Heart right ventricle (tissue), 16 donors: ENCODE measurements at regions not wholly inside any gene's neighbourhood (a gene's known extent, or its start where the extent isn't known, plus 50 kb on each side); places are given as distances from the start of the nearest gene placed in this dataset.

Source experiments
- ATAC-seq, 8 donors: fragments of 200-7000 bp; cut with Tn5 transposase; one replicate each; pipeline ENCODE4 v1.9.1; 2020; ENCODE audit warnings: mild to moderate bottlenecking in 8 of 8, moderate library complexity in 8 of 8, moderate number of reproducible peaks in 1 of 8
- DNase-seq, 2 donors: peaks; one replicate each; pipeline ENCODE4 v3.0.0-alpha.2; 2020
- H3K27ac ChIP-seq, 10 donors: fragments of 200-600 bp; sonication (generic) in 2 of 10; one replicate each; pipeline versions ENCODE4 v1.5.0 to v1.8.0; 2020 to 2022; ENCODE audit warnings: mild to moderate bottlenecking in 3 of 10
- H3K27me3 ChIP-seq, 7 donors: fragments of 200-600 bp; one replicate each; pipeline ENCODE4 v1.8.0; 2021 to 2022; ENCODE audit warnings: mild to moderate bottlenecking in 2 of 7
- H3K36me3 ChIP-seq, 9 donors: fragments of 200-600 bp; sonication (generic) in 1 of 9; one replicate each; pipeline versions ENCODE4 v1.5.0 to v1.8.0; 2020 to 2022; ENCODE audit warnings: mild to moderate bottlenecking in 2 of 9
- H3K4me1 ChIP-seq, 9 donors: fragments of 200-600 bp; sonication (generic) in 1 of 9; one replicate each; pipeline versions ENCODE4 v1.5.0 to v1.8.0; 2020 to 2022; ENCODE audit warnings: mild to moderate bottlenecking in 4 of 9
- H3K4me3 ChIP-seq, 10 donors: fragments of 200-600 bp; sonication (generic) in 2 of 10; one replicate each; pipeline versions ENCODE4 v1.5.0 to v1.8.0; 2020 to 2022; ENCODE audit warnings: mild to moderate bottlenecking in 7 of 10, moderate library complexity in 2 of 10
- H3K9me3 ChIP-seq, 11 donors: fragments of 200-600 bp in 10 of 11; sonication (generic) in 2 of 11; one replicate each; pipeline versions ENCODE4 v1.5.0 to v1.8.0; 2013 to 2022; ENCODE audit warnings: mild to moderate bottlenecking in 2 of 11, control low read depth in 1 of 11, moderate library complexity in 1 of 11
- whole genome bisulfite sequencing, 2 donors: extraction: QIAGEN DNeasy Blood & Tissue Kit; methylation state at CpG; one replicate each; pipeline ENCODE4 v1.1.7; 2013; ENCODE audit warnings: inconsistent platforms in 1 of 2; 5-methylcytosine and 5-hydroxymethylcytosine counted together
- intact Hi-C, 10 donors: fragments of 100-400 bp; cut with DNase I; formaldehyde crosslinking; loops; one replicate each; pipeline versions ENCODE4 v1.11.1 to v1.14.2; 2022
- TF ChIP-seq, protein P1 (sequence below), 9 donors: fragments of 200-600 bp; sonication (generic) in 2 of 9; IDR thresholded peaks; one replicate each; pipeline versions ENCODE4 v1.5.0 to v1.8.0; 2021 to 2022; ENCODE audit warnings: antibody characterized with exemption in 9 of 9, mild to moderate bottlenecking in 5 of 9, moderate library complexity in 1 of 9
- donor health status: Arrhythmogenic right ventricular cardiomyopathy.
- donor health status: ischemic (EF 13 %, LVEDD 7.1; RV severe dilation, severe dysfunction).
- donor health status: healthy with polysubstance abuse.
- donor health status: DM: no; HTN: yes; CAD: no.
- donor health status: DM: no; HTN: no; CAD: no.
- donor health status: ischemic (EF 25% LVEDD 6.9; RV normal size, moderate dysfunction).
- donor health status: ischemic (EF 25% LVEDD 5.7; RV mildly dilated, moderate dysfunction).
- donor health status: healthy.
- donor health status: DM: yes; HTN: yes; CAD: no.
- donor health status: Ischemic cardiomyopathy.
- donor health status: ischemic (EF 35%, LVEDD 5.7; RV mildly dilated, moderate dysfunction).
- donor health status: nonischemic (EF 11% LVEDD 7.7; RV severe dilation, severe dysfunction).
- donor health status: DM: yes; HTN: yes; CAD: no.
- donor health status: PGD.
- donor health status: ischemic (EF 29% LVEDD 5.4; RV normal size, mild dysfunction).
- donor health status: nonischemic (EF 23%, LVEDD 6.1; RV moderate dilation, normal function).

DNA sequence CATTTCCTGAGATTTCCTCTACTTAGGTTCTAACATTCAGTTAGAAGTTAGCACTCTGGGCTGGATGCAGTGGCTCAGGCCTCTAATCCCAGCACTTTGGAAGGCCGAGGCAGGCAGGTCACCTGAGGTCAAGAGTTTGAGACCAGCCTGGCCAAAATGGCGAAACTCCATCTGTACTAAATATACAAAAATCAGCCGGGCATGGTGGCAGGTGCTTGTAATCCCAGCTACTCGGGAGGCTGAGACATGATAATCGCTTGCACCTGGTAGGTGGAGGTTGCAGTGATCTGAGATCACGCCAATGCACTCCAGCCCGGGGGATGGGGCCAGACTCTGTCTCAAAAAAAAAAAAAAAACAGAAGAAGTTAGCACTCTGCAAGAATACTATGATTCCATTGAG is 1430.9 kb downstream of the CDH11 start:
- intact Hi-C loops, result no loop called here
- Histone ChIP-seq H3K36me3 (no peaks in the 10 kb centered on the region), H3K4me1 (no peaks in the 10 kb centered on the region), H3K9me3 (peaks cover 0 to 26% (median 0%) of the 10 kb centered on the region in 11 donors), H3K4me3 (no peak overlapping the region), H3K27me3 (no peaks in the 10 kb centered on the region), H3K27ac (no peak overlapping the region)
- 73 to 78% methylated on average over 7 of the region's 7 CpGs for WGBS, 2 donors
- DNase-seq (no peak), ATAC-seq (no peak)
- TF ChIP-seq, protein P1, sequence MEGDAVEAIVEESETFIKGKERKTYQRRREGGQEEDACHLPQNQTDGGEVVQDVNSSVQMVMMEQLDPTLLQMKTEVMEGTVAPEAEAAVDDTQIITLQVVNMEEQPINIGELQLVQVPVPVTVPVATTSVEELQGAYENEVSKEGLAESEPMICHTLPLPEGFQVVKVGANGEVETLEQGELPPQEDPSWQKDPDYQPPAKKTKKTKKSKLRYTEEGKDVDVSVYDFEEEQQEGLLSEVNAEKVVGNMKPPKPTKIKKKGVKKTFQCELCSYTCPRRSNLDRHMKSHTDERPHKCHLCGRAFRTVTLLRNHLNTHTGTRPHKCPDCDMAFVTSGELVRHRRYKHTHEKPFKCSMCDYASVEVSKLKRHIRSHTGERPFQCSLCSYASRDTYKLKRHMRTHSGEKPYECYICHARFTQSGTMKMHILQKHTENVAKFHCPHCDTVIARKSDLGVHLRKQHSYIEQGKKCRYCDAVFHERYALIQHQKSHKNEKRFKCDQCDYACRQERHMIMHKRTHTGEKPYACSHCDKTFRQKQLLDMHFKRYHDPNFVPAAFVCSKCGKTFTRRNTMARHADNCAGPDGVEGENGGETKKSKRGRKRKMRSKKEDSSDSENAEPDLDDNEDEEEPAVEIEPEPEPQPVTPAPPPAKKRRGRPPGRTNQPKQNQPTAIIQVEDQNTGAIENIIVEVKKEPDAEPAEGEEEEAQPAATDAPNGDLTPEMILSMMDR (IDR thresholded peaks at IDR 0.05), result no peak

DNA sequence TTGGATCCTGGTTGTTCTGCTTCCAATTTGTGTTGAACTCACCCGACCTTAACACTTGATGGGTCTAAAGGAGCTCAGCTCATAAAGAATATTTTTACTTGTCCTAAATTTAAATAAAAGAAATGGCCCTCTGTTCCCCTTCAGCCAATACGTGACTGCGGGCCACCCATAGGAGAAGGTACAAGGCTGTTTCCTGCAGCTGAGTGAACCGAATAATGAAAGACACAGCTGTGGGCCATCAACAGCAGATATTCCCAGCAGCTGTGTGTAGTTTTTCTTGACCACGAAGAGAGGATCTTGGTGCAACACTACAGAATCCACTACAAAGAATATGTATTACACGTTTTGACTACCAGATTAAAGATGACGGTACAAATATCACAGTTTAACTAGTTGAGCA is 1431.6 kb downstream of the CDH11 start:
- intact Hi-C loops, result no loop called here

DNA sequence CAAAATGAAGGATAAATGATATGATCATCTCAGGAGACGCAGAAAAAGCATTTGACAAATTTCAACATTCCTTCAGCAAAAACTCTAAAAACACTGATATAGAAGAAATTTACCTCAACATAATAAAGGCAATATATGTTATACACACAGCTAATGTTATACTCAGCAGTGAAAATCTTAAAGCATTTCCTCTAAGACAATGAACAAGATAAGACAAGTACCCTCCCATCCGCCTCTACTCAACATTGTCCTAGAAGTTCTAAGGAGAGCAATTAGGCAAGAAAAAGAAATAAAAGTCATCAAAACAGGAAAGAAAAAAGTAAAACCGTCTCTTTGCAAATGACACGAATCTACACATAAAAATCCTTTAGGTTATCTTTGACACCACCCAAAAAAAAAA is 1432.8 kb downstream of the CDH11 start:
- no peak overlapping the region for H3K27ac ChIP-seq
- WGBS, 2 donors, result 66 to 74% methylated on average over 4 of the region's 4 CpGs
- no peaks in the 10 kb centered on the region for H3K36me3 ChIP-seq
- TF ChIP-seq, protein P1 (IDR thresholded peaks at IDR 0.05), result no peak
- no peaks in the 10 kb centered on the region for H3K4me1 ChIP-seq
- peaks cover 0 to 32% (median 0%) of the 10 kb centered on the region in 11 donors for H3K9me3 ChIP-seq
- H3K4me3 ChIP-seq, result no peak overlapping the region
- intact Hi-C loops, result no loop called here
- H3K27me3 ChIP-seq, result no peaks in the 10 kb centered on the region
- DNase-seq (no peak), ATAC-seq (no peak)

More for the DNA sequence above, 1431.6 kb downstream of the CDH11 start:
- no peaks in the 10 kb centered on the region for H3K4me1 ChIP-seq
- no peak overlapping the region for H3K27ac ChIP-seq
- H3K27me3 ChIP-seq, result no peaks in the 10 kb centered on the region
- no peaks in the 10 kb centered on the region for H3K36me3 ChIP-seq
- no peak overlapping the region for H3K4me3 ChIP-seq
- 67 to 73% methylated on average over 7 of the region's 7 CpGs for WGBS, 2 donors
- peaks cover 0 to 31% (median 0%) of the 10 kb centered on the region in 11 donors for H3K9me3 ChIP-seq
- TF ChIP-seq, protein P1 (IDR thresholded peaks at IDR 0.05), result no peak
- DNase-seq (no peak), ATAC-seq (no peak)

DNA sequence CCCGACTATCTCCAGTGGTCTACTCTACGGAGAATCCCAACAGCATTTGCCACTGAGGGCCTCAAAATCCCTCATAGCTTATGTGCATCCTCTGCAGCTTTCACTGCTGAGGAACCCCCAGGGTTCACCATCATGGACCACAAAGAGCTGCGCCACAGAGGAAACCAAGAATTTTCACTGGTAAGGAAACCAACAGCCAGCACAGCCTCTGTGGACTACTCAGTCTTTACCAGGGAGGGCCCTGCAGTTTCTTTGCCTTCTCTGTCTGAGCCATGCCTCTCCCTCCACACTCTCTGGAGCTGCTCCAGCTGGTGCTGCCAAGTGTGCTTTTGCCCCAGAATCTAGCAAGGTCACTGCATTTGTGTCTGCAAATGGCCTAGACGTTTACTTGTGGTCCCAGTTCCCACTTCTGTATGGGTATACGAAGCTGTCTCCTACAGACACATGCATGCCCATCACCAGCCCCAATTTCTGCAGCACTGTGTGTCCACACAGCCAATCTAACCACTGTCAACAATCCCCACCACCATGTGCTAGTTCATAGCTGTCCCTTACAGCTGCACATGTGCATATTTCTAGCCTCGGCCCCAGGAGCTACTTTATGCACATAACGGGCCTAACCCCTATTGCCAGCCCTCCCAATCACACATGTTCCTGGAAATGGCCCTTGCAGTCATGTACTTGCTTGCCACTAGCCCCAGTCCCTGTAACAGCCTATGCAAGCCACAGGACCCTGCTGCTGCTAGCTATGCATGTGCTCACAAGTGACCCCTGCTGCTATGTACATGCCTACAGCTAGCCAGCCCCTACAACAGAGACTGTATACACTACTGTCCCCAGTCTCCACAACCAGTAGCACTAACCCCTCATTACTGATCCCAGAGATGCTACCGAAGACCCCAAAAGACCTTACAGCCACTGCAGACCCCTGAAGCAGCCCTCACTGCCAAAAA is 1437.4 kb downstream of the CDH11 start:
- no peaks in the 10 kb centered on the region for H3K27me3 ChIP-seq
- peaks cover 0 to 21% (median 0%) of the 10 kb centered on the region in 11 donors for H3K9me3 ChIP-seq
- DNase-seq, result no peak
- H3K27ac ChIP-seq, result no peak overlapping the region
- no peaks in the 10 kb centered on the region for H3K36me3 ChIP-seq
- ATAC-seq, result no peak
- no peak overlapping the region for H3K4me3 ChIP-seq
- H3K4me1 ChIP-seq, result no peaks in the 10 kb centered on the region
- TF ChIP-seq, protein P1 (IDR thresholded peaks at IDR 0.05), result no peak
- intact Hi-C loops, result no loop called here
- 72 to 74% methylated on average over 8 of the region's 8 CpGs for WGBS, 2 donors
